CD4-positive, alpha-beta memory T cell (primary cell): ENCODE measurements at regions not wholly inside any gene's neighbourhood (a gene's known extent, or its start where the extent isn't known, plus 50 kb on each side); places are given as distances from the start of the nearest gene placed in this dataset.

Experiments used
- CTCF ChIA-PET: fragments of 350-600 bp; sonication (Branson Sonifier 250); formaldehyde crosslinking; loops from one replicate; lab custom pipeline; 2021; ENCODE audit warnings: inconsistent platforms; ENCODE audit not compliant: partially characterized antibody; lab: Charles Lee
- POLR2A ChIA-PET: fragments of 350-600 bp; sonication (Branson Sonifier 250); formaldehyde crosslinking; loops from one replicate; lab custom pipeline; 2021; ENCODE audit not compliant: partially characterized antibody; lab: Charles Lee
- DNase-seq, 5 donors: peaks; one replicate each; pipeline versions ENCODE4 v3.0.0 to v3.0.0-alpha.2; 2020 to 2022; ENCODE audit warnings: mixed read lengths in 1 of 5
- H3K27ac ChIP-seq: one replicate; pipeline ENCODE4 v1.7.0; 2013; ENCODE audit warnings: low read depth, low read length
- H3K27me3 ChIP-seq: 2 replicates; pipeline ENCODE4 v1.7.0; 2013; ENCODE audit warnings: mild to moderate bottlenecking, low read length, moderate library complexity; ENCODE audit not compliant: insufficient read depth
- H3K36me3 ChIP-seq: 2 replicates; pipeline ENCODE4 v1.7.0; 2013; ENCODE audit warnings: mild to moderate bottlenecking, low read length, moderate library complexity; ENCODE audit not compliant: insufficient read depth
- H3K4me1 ChIP-seq: 2 replicates; pipeline ENCODE4 v1.7.0; 2013; ENCODE audit warnings: mild to moderate bottlenecking, low read length, moderate library complexity; ENCODE audit not compliant: insufficient read depth
- H3K4me3 ChIP-seq, 2 donors: one replicate each; pipeline ENCODE4 v1.7.0; 2013; ENCODE audit warnings: low read length in 2 of 2, mild to moderate bottlenecking in 1 of 2
- H3K9me3 ChIP-seq, 2 donors: one replicate each; pipeline ENCODE4 v1.7.0; 2013; ENCODE audit warnings: low read length in 2 of 2, control low read depth in 1 of 2; ENCODE audit not compliant: control insufficient read depth in 1 of 2
- H3K27ac Mint-ChIP-seq, 7 donors: one replicate each; pipeline ENCODE4 v1.8.0; 2020 to 2021; ENCODE audit warnings: mixed read lengths in 7 of 7, mild to moderate bottlenecking in 6 of 7, inconsistent platforms in 3 of 7, moderate library complexity in 3 of 7
- H3K27me3 Mint-ChIP-seq, 2 donors: one replicate each; pipeline ENCODE4 v1.8.0; 2020 to 2021; ENCODE audit warnings: mixed read lengths in 2 of 2
- H3K36me3 Mint-ChIP-seq, 2 donors: one replicate each; pipeline ENCODE4 v1.8.0; 2020 to 2021; ENCODE audit warnings: mixed read lengths in 2 of 2, inconsistent platforms in 1 of 2, mild to moderate bottlenecking in 1 of 2
- H3K4me1 Mint-ChIP-seq, 4 donors: one replicate each; pipeline ENCODE4 v1.8.0; 2020 to 2021; ENCODE audit warnings: mixed read lengths in 4 of 4, mild to moderate bottlenecking in 1 of 4
- H3K4me3 Mint-ChIP-seq, 8 donors: one replicate each; pipeline ENCODE4 v1.8.0; 2020 to 2021; ENCODE audit warnings: mixed read lengths in 8 of 8, mild to moderate bottlenecking in 7 of 8, moderate library complexity in 6 of 8, inconsistent platforms in 3 of 8
- H3K9me3 Mint-ChIP-seq, 8 donors: one replicate each; pipeline ENCODE4 v1.8.0; 2020 to 2021; ENCODE audit warnings: mixed read lengths in 8 of 8, mild to moderate bottlenecking in 5 of 8, inconsistent platforms in 3 of 8, moderate library complexity in 1 of 8
- intact Hi-C: fragments of 100-400 bp; cut with micrococcal nuclease; formaldehyde crosslinking; loops from one replicate; pipeline ENCODE4 v1.15.1; 2023

- H3K4me3 Mint-ChIP-seq = no peak overlapping the region
- no peak overlapping the region for H3K27ac Mint-ChIP-seq
- Histone ChIP-seq H3K36me3 (no peaks in the 10 kb centered on the region), H3K4me3 (no peak overlapping the region), H3K27me3 (no peaks in the 10 kb centered on the region), H3K27ac (no peak overlapping the region), H3K9me3 (no peaks in the 10 kb centered on the region), H3K4me1 (peaks cover 37% of the 10 kb centered on the region)
- ChIA-PET CTCF (interaction anchor here (1.3 to 2.2 kb wide), 2 partner anchors 16 to 19 kb away, joined by 4 read pairs; no protein-coding TSS in a partner anchor), POLR2A (interaction anchor here (0.7 to 1.0 kb wide), 3 partner anchors 9 to 24 kb away, joined by 3 to 4 read pairs (median 3); no protein-coding TSS in a partner anchor)
- intact Hi-C loops = no loop called here
- no peak for DNase-seq
- no peaks in the 10 kb centered on the region for H3K27me3 Mint-ChIP-seq
- H3K36me3 Mint-ChIP-seq = no peaks in the 10 kb centered on the region
- H3K4me1 Mint-ChIP-seq = peaks cover 26 to 43% (median 30%) of the 10 kb centered on the region in 4 donors
- no peaks in the 10 kb centered on the region for H3K9me3 Mint-ChIP-seq
Observed at GRCh38 chr13:42373048-42373812, 101.3 kb downstream of the AKAP11 start.

GRCh38 chr13:42375663-42376062, 103.7 kb downstream of the AKAP11 start:
- peaks cover 27% of the 10 kb centered on the region for H3K4me1 ChIP-seq
- Mint-ChIP-seq H3K4me1 (peaks cover 21 to 38% (median 25%) of the 10 kb centered on the region in 4 donors), H3K36me3 (no peaks in the 10 kb centered on the region), H3K4me3 (no peak overlapping the region), H3K9me3 (no peaks in the 10 kb centered on the region), H3K27ac (no peak overlapping the region), H3K27me3 (no peaks in the 10 kb centered on the region)
- H3K4me3 ChIP-seq = no peak overlapping the region
- intact Hi-C loops = no loop called here
- ChIA-PET POLR2A (interaction anchor here (4.1 kb wide), 1 partner anchor 20 kb away, joined by 17 read pairs; no protein-coding TSS in a partner anchor), CTCF (interaction anchor here (1.1 to 1.4 kb wide), 2 partner anchors 18 to 20 kb away, joined by 4 read pairs; no protein-coding TSS in a partner anchor)
- no peaks in the 10 kb centered on the region for H3K36me3 ChIP-seq
- no peaks in the 10 kb centered on the region for H3K9me3 ChIP-seq
- H3K27me3 ChIP-seq = no peaks in the 10 kb centered on the region
- no peak for DNase-seq
- no peak overlapping the region for H3K27ac ChIP-seq

GRCh38 chr13:42377640-42378382, 105.9 kb downstream of the AKAP11 start:
- no peaks in the 10 kb centered on the region for H3K27me3 Mint-ChIP-seq
- no peaks in the 10 kb centered on the region for H3K9me3 ChIP-seq
- peaks cover 27% of the 10 kb centered on the region for H3K4me1 ChIP-seq
- peak overlapping the region; percentile 17 for H3K27ac ChIP-seq
- CTCF ChIA-PET = interaction anchor here (0.7 to 3.9 kb wide), 3 partner anchors 15 to 44 kb away, joined by 3 to 17 read pairs (median 4); no protein-coding TSS in a partner anchor
- no peaks in the 10 kb centered on the region for H3K36me3 ChIP-seq
- POLR2A ChIA-PET = interaction anchor here (1.2 to 4.1 kb wide), 6 partner anchors 11 to 23 kb away, joined by 3 to 27 read pairs (median 5); no protein-coding TSS in a partner anchor
- peak overlapping the region; percentile 66 to 88 (median 77) for H3K27ac Mint-ChIP-seq
- H3K4me3 Mint-ChIP-seq = peak overlapping the region in 5 of 8 donors; percentile 20 to 60 (median 35)
- H3K4me1 Mint-ChIP-seq = peaks cover 17 to 38% (median 25%) of the 10 kb centered on the region in 4 donors
- H3K36me3 Mint-ChIP-seq = no peaks in the 10 kb centered on the region
- H3K9me3 Mint-ChIP-seq = peaks cover 0 to 2% (median 0%) of the 10 kb centered on the region in 8 donors
- H3K4me3 ChIP-seq = no peak overlapping the region
- peak in 4 of 5 donors; percentile 22 to 65 (median 36) for DNase-seq
- intact Hi-C loops = loop anchor here (1.0 kb wide), 2 partner anchors 15 to 24 kb away; no protein-coding TSS in a partner anchor
- H3K27me3 ChIP-seq = no peaks in the 10 kb centered on the region

- Mint-ChIP-seq H3K36me3 (no peaks in the 10 kb centered on the region), H3K4me3 (peak overlapping the region in 1 of 8 donors; percentile 27), H3K27me3 (no peaks in the 10 kb centered on the region), H3K4me1 (peaks cover 17 to 33% (median 25%) of the 10 kb centered on the region in 4 donors), H3K27ac (peak overlapping the region in 4 of 7 donors; percentile 45 to 88 (median 68)), H3K9me3 (peaks cover 0 to 2% (median 0%) of the 10 kb centered on the region in 8 donors)
- H3K4me1 ChIP-seq = peaks cover 27% of the 10 kb centered on the region
- no peaks in the 10 kb centered on the region for H3K27me3 ChIP-seq
- H3K9me3 ChIP-seq = no peaks in the 10 kb centered on the region
- no peak for DNase-seq
- ChIA-PET POLR2A (interaction anchor here (1.2 to 4.1 kb wide), 6 partner anchors 10 to 23 kb away, joined by 3 to 27 read pairs (median 5); no protein-coding TSS in a partner anchor), CTCF (interaction anchor here (0.9 to 3.9 kb wide), 2 partner anchors 14 to 23 kb away, joined by 4 to 17 read pairs; no protein-coding TSS in a partner anchor)
- H3K36me3 ChIP-seq = no peaks in the 10 kb centered on the region
- intact Hi-C loops = no loop called here
- H3K4me3 ChIP-seq = no peak overlapping the region
- peak overlapping the region; percentile 17 for H3K27ac ChIP-seq
Observed at GRCh38 chr13:42378383-42378780, 106.4 kb downstream of the AKAP11 start.

- H3K27me3 ChIP-seq = no peaks in the 10 kb centered on the region
- H3K27me3 Mint-ChIP-seq = no peaks in the 10 kb centered on the region
- H3K4me1 ChIP-seq = peaks cover 27% of the 10 kb centered on the region
- H3K27ac ChIP-seq = no peak overlapping the region
- intact Hi-C loops = no loop called here
- ChIA-PET CTCF (interaction anchor here (1.4 to 3.9 kb wide), 3 partner anchors 13 to 103 kb away, joined by 3 to 17 read pairs (median 4); no protein-coding TSS in a partner anchor), POLR2A (interaction anchor here (1.0 to 2.5 kb wide), 2 partner anchors 9 to 14 kb away, joined by 3 to 27 read pairs; no protein-coding TSS in a partner anchor)
- peak overlapping the region in 1 of 7 donors; percentile 4 for H3K27ac Mint-ChIP-seq
- no peak for DNase-seq
- H3K4me3 ChIP-seq = no peak overlapping the region
- H3K4me1 Mint-ChIP-seq = peaks cover 17 to 33% (median 25%) of the 10 kb centered on the region in 4 donors
- H3K9me3 Mint-ChIP-seq = peaks cover 0 to 2% (median 0%) of the 10 kb centered on the region in 8 donors
- H3K36me3 ChIP-seq = no peaks in the 10 kb centered on the region
- H3K9me3 ChIP-seq = no peaks in the 10 kb centered on the region
- H3K4me3 Mint-ChIP-seq = no peak overlapping the region
- no peaks in the 10 kb centered on the region for H3K36me3 Mint-ChIP-seq
Observed at GRCh38 chr13:42379241-42379640, 107.3 kb downstream of the AKAP11 start.

- Histone ChIP-seq H3K36me3 (no peaks in the 10 kb centered on the region), H3K27me3 (no peaks in the 10 kb centered on the region), H3K4me3 (no peak overlapping the region), H3K4me1 (peaks cover 25% of the 10 kb centered on the region), H3K27ac (no peak overlapping the region), H3K9me3 (no peaks in the 10 kb centered on the region)
- ChIA-PET CTCF (interaction anchor here (1.4 to 3.9 kb wide), 3 partner anchors 12 to 102 kb away, joined by 3 to 17 read pairs (median 4); no protein-coding TSS in a partner anchor), POLR2A (interaction anchor here (4.2 kb wide), 1 partner anchor 12 kb away, joined by 19 read pairs; no protein-coding TSS in a partner anchor)
- peak overlapping the region in 3 of 7 donors; percentile 11 to 73 (median 23) for H3K27ac Mint-ChIP-seq
- H3K36me3 Mint-ChIP-seq = no peaks in the 10 kb centered on the region
- H3K4me1 Mint-ChIP-seq = peaks cover 16 to 30% (median 22%) of the 10 kb centered on the region in 4 donors
- intact Hi-C loops = no loop called here
- H3K4me3 Mint-ChIP-seq = peak overlapping the region in 1 of 8 donors; percentile 33
- no peaks in the 10 kb centered on the region for H3K27me3 Mint-ChIP-seq
- no peak for DNase-seq
- H3K9me3 Mint-ChIP-seq = peaks cover 0 to 2% (median 0%) of the 10 kb centered on the region in 8 donors
Observed at GRCh38 chr13:42380420-42381164, 108.6 kb downstream of the AKAP11 start.
